ENCODE measurements at regions not wholly inside any gene's neighbourhood (a gene's known extent, or its start where the extent isn't known, plus 50 kb on each side); places are given as distances from the start of the nearest gene placed in this dataset.

- TF ChIP-seq CTCF (IDR thresholded peaks at IDR 0.05; ENCODE audit: extremely low read depth in 1 of 2, insufficient read depth in 1 of 2, low read depth in 1 of 2, low read length in 2 of 2) (no peak), MYC (IDR thresholded peaks at IDR 0.05; ENCODE audit: low read depth, low read length) (no peak), POLR2A (IDR thresholded peaks at IDR 0.05; ENCODE audit: low read depth, low read length) (no peak)
Measured at GRCh38 chr6:150541576-150541975, 58.1 kb upstream of the PLEKHG1 start.

All from endothelial cell of umbilical vein (primary cell).